Breast epithelium (tissue), 4 donors: ENCODE measurements at regions not wholly inside any gene's neighbourhood (a gene's known extent, or its start where the extent isn't known, plus 50 kb on each side); places are given as distances from the start of the nearest gene placed in this dataset.
A peak's percentile ranks its signal among the peaks of the same experiment; 100 is the strongest.

Experiments
- DNase-seq, 2 donors: peaks; one replicate each; pipeline ENCODE4 v3.0.0-alpha.2; 2019; ENCODE audit warnings: low spot score in 2 of 2
- H3K27ac ChIP-seq, 2 donors: fragments of 200-600 bp; sonication (generic) in 1 of 2; one replicate each; pipeline ENCODE4 v1.5.1; 2016 to 2019; ENCODE audit warnings: mild to moderate bottlenecking in 1 of 2
- H3K27me3 ChIP-seq, 2 donors: fragments of 200-600 bp; sonication (generic) in 1 of 2; one replicate each; pipeline versions ENCODE4 v1.5.1 to v1.6.0; 2017 to 2019; ENCODE audit warnings: control low read depth in 1 of 2, mild to moderate bottlenecking in 1 of 2
- H3K36me3 ChIP-seq: fragments of 200-600 bp; one replicate; pipeline ENCODE4 v1.5.1; 2019
- H3K4me1 ChIP-seq, 2 donors: fragments of 200-600 bp; sonication (generic); one replicate each; pipeline ENCODE4 v1.5.1; 2016 to 2019; ENCODE audit warnings: control low read depth in 1 of 2
- H3K4me3 ChIP-seq, 3 donors: fragments of 200-600 bp; sonication (generic); 1 replicate in 2 of 3; 2 replicates in 1 of 3; pipeline ENCODE4 v1.5.1; 2016 to 2019; ENCODE audit warnings: mild to moderate bottlenecking in 3 of 3, moderate library complexity in 2 of 3
- H3K9me3 ChIP-seq, 2 donors: fragments of 200-600 bp; sonication (generic) in 1 of 2; one replicate each; pipeline ENCODE4 v1.5.1; 2016 to 2019; ENCODE audit warnings: control low read depth in 1 of 2
- CTCF ChIP-seq, 3 donors: fragments of 450-650 bp; IDR thresholded peaks; one replicate each; pipeline ENCODE4 v1.5.1; 2016 to 2017; ENCODE audit warnings: antibody characterized with exemption in 3 of 3, mild to moderate bottlenecking in 3 of 3, moderate library complexity in 3 of 3
- POLR2A ChIP-seq: fragments of 450-650 bp; IDR thresholded peaks from one replicate; pipeline ENCODE4 v1.6.1; 2016; ENCODE audit warnings: antibody characterized with exemption, mild to moderate bottlenecking, moderate library complexity
- POLR2AphosphoS5 ChIP-seq, 3 donors: sonication (generic); formaldehyde crosslinking; IDR thresholded peaks; one replicate each; pipeline ENCODE4 v1.6.1; 2017; ENCODE audit warnings: antibody characterized with exemption in 3 of 3
- intact Hi-C: fragments of 100-400 bp; cut with DNase I; formaldehyde crosslinking; loops from one replicate; pipeline ENCODE4 v1.15.1; 2023; ENCODE audit warnings: low total_unique reads

GRCh38 chr5:68012831-68013230 lies 202.7 kb upstream of the PIK3R1 start:
- H3K9me3 ChIP-seq: no peaks in the 10 kb centered on the region
- DNase-seq: no peak
- no peak overlapping the region for H3K27ac ChIP-seq
- H3K4me1 ChIP-seq: no peaks in the 10 kb centered on the region
- H3K27me3 ChIP-seq: no peaks in the 10 kb centered on the region
- no peak for TF ChIP-seq POLR2AphosphoS5 (IDR thresholded peaks at IDR 0.05)
- H3K36me3 ChIP-seq: no peaks in the 10 kb centered on the region
- no peak overlapping the region for H3K4me3 ChIP-seq
- intact Hi-C loops: no loop called here

DNA sequence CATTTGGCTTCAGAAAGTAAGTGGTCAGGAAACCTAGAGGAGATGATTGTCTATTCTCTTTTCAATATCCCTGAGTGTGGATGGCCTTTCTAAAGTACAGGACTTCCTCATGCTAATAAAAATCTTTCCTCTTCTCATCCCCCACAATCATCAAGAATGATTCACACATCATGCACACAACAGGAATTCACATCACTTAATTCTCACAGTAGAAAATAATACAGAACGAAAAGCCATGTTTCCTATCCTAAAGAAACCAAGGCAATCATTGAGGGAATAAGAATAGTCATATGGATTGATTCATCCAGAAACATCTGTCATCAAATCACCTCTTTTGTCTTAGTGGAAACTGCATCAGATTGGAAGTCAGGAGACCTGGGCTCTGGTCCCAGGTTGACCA lies 203.1 kb upstream of the PIK3R1 start:
- TF ChIP-seq CTCF (IDR thresholded peaks at IDR 0.05): no peak
- TF ChIP-seq POLR2A: no peak
- TF ChIP-seq POLR2AphosphoS5 (IDR thresholded peaks at IDR 0.05): no peak
- no peak for DNase-seq
- Histone ChIP-seq H3K4me1 (no peaks in the 10 kb centered on the region), H3K36me3 (no peaks in the 10 kb centered on the region), H3K4me3 (no peak overlapping the region), H3K9me3 (no peaks in the 10 kb centered on the region), H3K27me3 (no peaks in the 10 kb centered on the region), H3K27ac (no peak overlapping the region)
- intact Hi-C loops: no loop called here

DNA sequence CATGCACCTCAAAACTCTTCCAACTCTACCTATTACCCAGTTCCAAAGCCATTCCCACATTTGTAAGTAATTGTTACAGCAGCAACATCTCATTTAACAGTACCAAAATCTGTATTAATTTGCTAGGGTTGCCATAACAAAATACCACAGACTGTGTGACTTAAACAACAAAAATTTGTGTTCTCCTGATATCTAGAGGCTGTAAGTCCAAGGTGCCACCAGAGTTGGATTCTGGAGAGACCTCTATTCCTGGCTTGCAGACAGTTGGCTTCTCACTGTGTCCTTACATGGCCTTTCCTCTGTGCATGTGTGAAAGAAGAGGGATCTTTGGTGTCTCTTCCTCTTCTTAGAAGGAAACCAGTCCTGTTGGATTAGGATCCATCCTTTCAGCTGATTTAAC lies 203.8 kb upstream of the PIK3R1 start:
- DNase-seq: no peak
- Histone ChIP-seq H3K27ac (no peak overlapping the region), H3K9me3 (no peaks in the 10 kb centered on the region), H3K27me3 (no peaks in the 10 kb centered on the region), H3K36me3 (no peaks in the 10 kb centered on the region), H3K4me3 (no peak overlapping the region), H3K4me1 (no peaks in the 10 kb centered on the region)
- TF ChIP-seq CTCF (IDR thresholded peaks at IDR 0.05) (no peak), POLR2A (no peak), POLR2AphosphoS5 (IDR thresholded peaks at IDR 0.05) (no peak)
- intact Hi-C loops: no loop called here

- no peak for DNase-seq
- intact Hi-C loops: no loop called here
- Histone ChIP-seq H3K36me3 (no peaks in the 10 kb centered on the region), H3K9me3 (no peaks in the 10 kb centered on the region), H3K27ac (no peak overlapping the region), H3K4me1 (no peaks in the 10 kb centered on the region), H3K4me3 (no peak overlapping the region), H3K27me3 (no peaks in the 10 kb centered on the region)
- TF ChIP-seq POLR2A (no peak), POLR2AphosphoS5 (IDR thresholded peaks at IDR 0.05) (no peak), CTCF (IDR thresholded peaks at IDR 0.05) (no peak)
Observed at GRCh38 chr5:68011259-68011760, 204.2 kb upstream of the PIK3R1 start.

DNA sequence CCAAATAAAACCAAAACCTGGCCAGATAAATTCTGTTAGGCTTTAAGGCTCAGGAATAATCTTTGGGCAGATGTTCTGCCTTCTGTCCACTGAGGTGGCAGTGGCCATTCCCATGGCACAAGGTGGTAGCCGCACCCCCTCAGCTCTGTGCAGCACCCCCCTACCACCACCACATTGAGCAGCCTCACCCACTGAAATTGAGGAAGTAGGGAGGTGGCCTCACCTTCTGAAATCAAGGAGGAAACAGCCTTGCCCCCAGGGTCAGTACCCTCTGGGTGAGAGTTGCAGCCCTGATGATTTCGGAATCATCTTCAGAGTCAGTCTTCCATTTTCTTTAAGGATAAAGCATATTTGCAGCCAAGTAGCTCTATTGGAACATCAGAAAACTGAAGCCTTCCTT lies 204.8 kb upstream of the PIK3R1 start:
- H3K4me3 ChIP-seq: no peak overlapping the region
- H3K27me3 ChIP-seq: no peaks in the 10 kb centered on the region
- H3K27ac ChIP-seq: no peak overlapping the region
- TF ChIP-seq POLR2A: no peak
- intact Hi-C loops: no loop called here
- DNase-seq: no peak
- H3K9me3 ChIP-seq: no peaks in the 10 kb centered on the region
- no peaks in the 10 kb centered on the region for H3K36me3 ChIP-seq
- no peaks in the 10 kb centered on the region for H3K4me1 ChIP-seq

DNA sequence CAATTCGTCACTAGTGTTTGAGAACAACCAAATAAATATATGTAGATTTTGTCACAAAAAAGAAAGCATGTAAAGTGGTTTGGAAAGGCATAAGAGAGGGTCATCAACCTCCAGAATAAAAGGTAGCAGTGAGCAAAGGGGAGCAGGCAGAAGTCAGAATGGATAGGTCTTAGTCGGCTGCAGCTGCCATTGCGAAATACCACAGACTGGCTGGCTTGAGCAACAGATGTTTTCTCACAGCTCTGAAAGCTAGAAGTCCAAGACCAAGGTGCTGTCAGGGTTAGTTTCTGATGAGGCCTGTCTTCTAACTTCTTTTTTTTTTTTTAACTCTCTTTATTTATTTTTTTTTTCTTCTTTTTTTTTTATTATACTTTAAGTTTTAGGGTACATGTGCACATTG lies 208.1 kb upstream of the PIK3R1 start:
- Histone ChIP-seq H3K4me3 (no peak overlapping the region), H3K9me3 (no peaks in the 10 kb centered on the region), H3K27ac (no peak overlapping the region), H3K36me3 (no peaks in the 10 kb centered on the region), H3K4me1 (no peaks in the 10 kb centered on the region), H3K27me3 (no peaks in the 10 kb centered on the region)
- DNase-seq: peak in 1 of 2 donors; percentile 48
- no peak for TF ChIP-seq POLR2A
- TF ChIP-seq CTCF (IDR thresholded peaks at IDR 0.05): no peak
- no peak for TF ChIP-seq POLR2AphosphoS5 (IDR thresholded peaks at IDR 0.05)
- intact Hi-C loops: no loop called here
